Lower leg skin (tissue), 3 donors: ENCODE measurements at regions not wholly inside any gene's neighbourhood (a gene's known extent, or its start where the extent isn't known, plus 50 kb on each side); places are given as distances from the start of the nearest gene placed in this dataset.

Experiments
- POLR2A ChIP-seq, 2 donors: fragments of 450-650 bp; IDR thresholded peaks; one replicate each; pipeline ENCODE4 v1.6.1; 2016 to 2017; ENCODE audit warnings: antibody characterized with exemption in 2 of 2, mild to moderate bottlenecking in 1 of 2, moderate library complexity in 1 of 2
- TF ChIP-seq, protein P1 (sequence below), 3 donors: fragments of 450-650 bp; IDR thresholded peaks; one replicate each; pipeline ENCODE4 v1.5.1; 2016; ENCODE audit warnings: antibody characterized with exemption in 3 of 3, mild to moderate bottlenecking in 3 of 3, moderate library complexity in 2 of 3

DNA sequence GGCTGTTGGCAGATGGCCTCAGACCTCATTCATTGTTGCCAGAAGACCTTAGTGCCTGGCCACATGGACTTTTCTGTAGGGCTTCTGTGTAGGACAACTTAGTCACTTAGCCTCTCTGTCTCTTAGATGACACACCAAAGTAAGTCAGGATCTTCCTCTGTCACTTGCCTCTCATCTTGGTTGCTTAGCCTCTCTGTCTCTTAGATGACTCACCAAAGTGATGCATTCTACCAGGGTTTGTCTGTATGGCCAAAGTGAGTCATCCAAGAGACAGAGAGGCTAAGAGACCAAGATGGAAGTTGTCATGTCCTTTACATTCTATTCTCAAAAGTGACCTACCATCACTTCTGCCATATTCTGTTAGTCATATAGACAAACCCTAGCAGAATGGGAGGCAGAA lies 255.9 kb upstream of the DEFB112 start:
- TF ChIP-seq, protein P1, sequence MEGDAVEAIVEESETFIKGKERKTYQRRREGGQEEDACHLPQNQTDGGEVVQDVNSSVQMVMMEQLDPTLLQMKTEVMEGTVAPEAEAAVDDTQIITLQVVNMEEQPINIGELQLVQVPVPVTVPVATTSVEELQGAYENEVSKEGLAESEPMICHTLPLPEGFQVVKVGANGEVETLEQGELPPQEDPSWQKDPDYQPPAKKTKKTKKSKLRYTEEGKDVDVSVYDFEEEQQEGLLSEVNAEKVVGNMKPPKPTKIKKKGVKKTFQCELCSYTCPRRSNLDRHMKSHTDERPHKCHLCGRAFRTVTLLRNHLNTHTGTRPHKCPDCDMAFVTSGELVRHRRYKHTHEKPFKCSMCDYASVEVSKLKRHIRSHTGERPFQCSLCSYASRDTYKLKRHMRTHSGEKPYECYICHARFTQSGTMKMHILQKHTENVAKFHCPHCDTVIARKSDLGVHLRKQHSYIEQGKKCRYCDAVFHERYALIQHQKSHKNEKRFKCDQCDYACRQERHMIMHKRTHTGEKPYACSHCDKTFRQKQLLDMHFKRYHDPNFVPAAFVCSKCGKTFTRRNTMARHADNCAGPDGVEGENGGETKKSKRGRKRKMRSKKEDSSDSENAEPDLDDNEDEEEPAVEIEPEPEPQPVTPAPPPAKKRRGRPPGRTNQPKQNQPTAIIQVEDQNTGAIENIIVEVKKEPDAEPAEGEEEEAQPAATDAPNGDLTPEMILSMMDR (IDR thresholded peaks at IDR 0.05), result no peak
- TF ChIP-seq POLR2A (IDR thresholded peaks at IDR 0.05), result no peak
